Lower leg skin (tissue), 3 donors: ENCODE measurements at regions not wholly inside any gene's neighbourhood (a gene's known extent, or its start where the extent isn't known, plus 50 kb on each side); places are given as distances from the start of the nearest gene placed in this dataset.

ENCODE experiments used
- POLR2A ChIP-seq, 2 donors: fragments of 450-650 bp; IDR thresholded peaks; one replicate each; pipeline ENCODE4 v1.6.1; 2016 to 2017; ENCODE audit warnings: antibody characterized with exemption in 2 of 2, mild to moderate bottlenecking in 1 of 2, moderate library complexity in 1 of 2
- TF ChIP-seq, protein P1 (sequence below), 3 donors: fragments of 450-650 bp; IDR thresholded peaks; one replicate each; pipeline ENCODE4 v1.5.1; 2016; ENCODE audit warnings: antibody characterized with exemption in 3 of 3, mild to moderate bottlenecking in 3 of 3, moderate library complexity in 2 of 3

DNA sequence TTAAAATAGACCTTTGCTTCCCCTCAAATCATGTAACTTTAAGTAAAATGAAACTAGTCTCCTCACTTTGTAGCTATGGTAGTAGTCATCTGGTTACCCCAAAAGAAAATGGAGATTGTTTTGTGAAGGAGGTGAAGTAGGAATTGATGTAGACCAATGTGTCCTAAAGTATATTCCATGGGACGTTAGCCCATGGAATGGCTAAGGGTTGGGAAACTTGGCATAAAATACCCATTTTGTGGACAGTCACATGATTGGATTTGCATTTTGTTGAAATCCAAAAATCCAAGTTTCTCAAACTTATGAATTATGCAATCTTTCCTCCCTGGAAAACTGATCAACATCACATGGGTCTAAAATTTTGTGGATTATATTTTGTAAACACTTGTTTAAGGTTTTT, 290.6 kb downstream of the OSTF1 start:
- TF ChIP-seq, protein P1, sequence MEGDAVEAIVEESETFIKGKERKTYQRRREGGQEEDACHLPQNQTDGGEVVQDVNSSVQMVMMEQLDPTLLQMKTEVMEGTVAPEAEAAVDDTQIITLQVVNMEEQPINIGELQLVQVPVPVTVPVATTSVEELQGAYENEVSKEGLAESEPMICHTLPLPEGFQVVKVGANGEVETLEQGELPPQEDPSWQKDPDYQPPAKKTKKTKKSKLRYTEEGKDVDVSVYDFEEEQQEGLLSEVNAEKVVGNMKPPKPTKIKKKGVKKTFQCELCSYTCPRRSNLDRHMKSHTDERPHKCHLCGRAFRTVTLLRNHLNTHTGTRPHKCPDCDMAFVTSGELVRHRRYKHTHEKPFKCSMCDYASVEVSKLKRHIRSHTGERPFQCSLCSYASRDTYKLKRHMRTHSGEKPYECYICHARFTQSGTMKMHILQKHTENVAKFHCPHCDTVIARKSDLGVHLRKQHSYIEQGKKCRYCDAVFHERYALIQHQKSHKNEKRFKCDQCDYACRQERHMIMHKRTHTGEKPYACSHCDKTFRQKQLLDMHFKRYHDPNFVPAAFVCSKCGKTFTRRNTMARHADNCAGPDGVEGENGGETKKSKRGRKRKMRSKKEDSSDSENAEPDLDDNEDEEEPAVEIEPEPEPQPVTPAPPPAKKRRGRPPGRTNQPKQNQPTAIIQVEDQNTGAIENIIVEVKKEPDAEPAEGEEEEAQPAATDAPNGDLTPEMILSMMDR (IDR thresholded peaks at IDR 0.05) = no peak
- no peak for TF ChIP-seq POLR2A (IDR thresholded peaks at IDR 0.05)
